Fibroblast of the aortic adventitia (primary cell): ENCODE measurements at regions not wholly inside any gene's neighbourhood (a gene's known extent, or its start where the extent isn't known, plus 50 kb on each side); places are given as distances from the start of the nearest gene placed in this dataset.
"Not testable (repeated sequence)": the region's sequence is repeated elsewhere in the genome, so short reads cannot be mapped to it uniquely, and the experiment has no call there.

Source experiments
- DNase-seq: peaks from one replicate; pipeline ENCODE4 v3.0.0-alpha.2; 2010; ENCODE audit warnings: low read depth
- H3K4me3 ChIP-seq: 2 replicates; pipeline ENCODE4 v1.5.1; 2011; ENCODE audit warnings: low read depth, mild to moderate bottlenecking, control low read depth, low read length, moderate library complexity
- CTCF ChIP-seq: IDR thresholded peaks from 2 replicates; pipeline ENCODE4 v1.5.1; 2011; ENCODE audit warnings: mild to moderate bottlenecking, low read length, control low read depth, inconsistent platforms; ENCODE audit not compliant: insufficient read depth

- no peak for DNase-seq
- no peak for TF ChIP-seq CTCF
- no peak overlapping the region for H3K4me3 ChIP-seq
These were observed 94.7 kb upstream of the FOLH1 start for GRCh38 chr11:49303080-49303479.

DNA sequence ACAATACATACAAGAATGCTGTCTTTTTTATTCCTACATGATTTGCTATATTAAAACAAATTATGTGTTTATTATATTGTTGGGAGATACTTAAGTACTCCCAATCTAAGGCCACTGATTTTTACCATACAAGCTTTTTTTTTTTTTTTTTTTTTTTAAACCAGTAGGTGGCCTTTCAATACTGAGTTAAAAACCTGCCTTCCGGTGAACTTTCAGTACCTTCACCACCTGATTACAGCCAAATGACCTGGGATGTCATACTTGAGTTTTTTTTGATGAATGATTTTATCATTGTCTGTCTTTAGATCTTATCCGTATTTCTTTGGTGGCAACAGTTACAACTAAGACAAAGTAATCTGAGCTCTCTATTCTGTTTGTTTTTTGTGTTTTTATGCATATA is 94.0 kb upstream of the FOLH1 start:
- no peak for DNase-seq
- TF ChIP-seq CTCF: no peak
- no peak overlapping the region for H3K4me3 ChIP-seq

DNA sequence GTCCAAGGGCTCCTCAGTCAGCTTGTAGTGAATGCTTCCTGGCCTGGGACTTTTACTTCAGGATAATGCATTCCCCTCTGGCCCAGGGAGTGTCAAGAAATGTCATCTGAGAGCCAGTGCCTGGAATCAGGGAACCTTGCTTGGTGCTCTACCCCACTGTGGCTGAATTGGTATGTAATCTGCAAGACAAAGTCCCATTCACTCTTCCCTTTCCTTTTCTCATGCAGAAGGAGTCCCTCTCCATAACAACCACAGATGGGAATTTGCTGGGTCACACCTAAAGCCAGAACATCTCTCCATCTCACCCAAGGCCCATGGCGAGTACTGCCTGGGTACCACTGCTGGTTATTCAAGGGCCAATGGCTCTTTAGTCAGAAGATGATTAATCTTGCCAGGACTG is 89.6 kb upstream of the FOLH1 start:
- not testable (repeated sequence) for H3K4me3 ChIP-seq

GRCh38 chr11:49283911-49284310 is 75.5 kb upstream of the FOLH1 start:
- not testable (repeated sequence) for H3K4me3 ChIP-seq, DNase-seq

More for the DNA sequence above, 89.6 kb upstream of the FOLH1 start:
- DNase-seq: not testable (repeated sequence)

DNA sequence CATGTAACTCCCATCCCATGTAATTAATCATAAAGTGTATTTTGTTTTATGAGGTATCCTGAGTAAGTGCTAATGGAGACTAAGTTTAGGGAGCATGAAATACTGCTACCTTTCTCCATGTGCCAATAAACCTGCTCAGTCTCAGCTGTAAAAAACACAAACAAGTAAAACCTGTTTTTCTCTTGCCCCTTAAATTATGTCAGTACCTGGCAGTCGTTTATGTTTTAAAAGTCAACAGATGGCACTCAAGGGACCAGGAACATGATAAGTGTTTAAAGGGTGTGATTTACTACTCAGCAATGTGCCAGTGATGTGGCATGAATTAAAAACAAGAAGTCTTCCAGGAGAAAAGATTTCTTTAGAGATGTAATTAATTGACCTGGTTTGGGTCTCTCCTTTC is 74.9 kb upstream of the FOLH1 start:
- DNase-seq, H3K4me3 ChIP-seq: not testable (repeated sequence)

- H3K4me3 ChIP-seq, DNase-seq: not testable (repeated sequence)
These were observed 73.7 kb upstream of the FOLH1 start for GRCh38 chr11:49282125-49282524.

GRCh38 chr11:49277951-49278350 is 69.5 kb upstream of the FOLH1 start:
- DNase-seq, H3K4me3 ChIP-seq: not testable (repeated sequence)
